C4-2B (cell line): ENCODE measurements at regions not wholly inside any gene's neighbourhood (a gene's known extent, or its start where the extent isn't known, plus 50 kb on each side); places are given as distances from the start of the nearest gene placed in this dataset.

Source experiments
- CTCF ChIP-seq: fragments of 450-650 bp; conservative IDR thresholded peaks from 2 replicates; pipeline ENCODE4 v1.5.1; 2017; ENCODE audit warnings: mild to moderate bottlenecking
- ZFX ChIP-seq: fragments of 450-650 bp; IDR thresholded peaks from 2 replicates; pipeline ENCODE4 v1.6.1; 2017

- TF ChIP-seq CTCF (no peak), ZFX (no peak)
Measured at GRCh38 chr1:166289309-166290050, 122.7 kb upstream of the FAM78B start.
